GM23248 (cell line): ENCODE measurements at regions not wholly inside any gene's neighbourhood (a gene's known extent, or its start where the extent isn't known, plus 50 kb on each side); places are given as distances from the start of the nearest gene placed in this dataset.
A peak's percentile ranks its signal among the peaks of the same experiment; 100 is the strongest.

Source experiments
- DNase-seq: peaks from one replicate; pipeline ENCODE4 v3.0.0-alpha.2; 2015
- H2AFZ ChIP-seq: fragments of 200-600 bp; sonication (generic); 2 replicates; pipeline ENCODE4 v1.6.1; 2016; ENCODE audit warnings: antibody characterized with exemption
- H3F3A ChIP-seq: fragments of 200-600 bp; sonication (generic); 2 replicates; pipeline ENCODE4 v1.6.1; 2016; ENCODE audit warnings: mild to moderate bottlenecking, antibody characterized with exemption, mixed run types; ENCODE audit not compliant: insufficient read depth
- H3K27ac ChIP-seq: fragments of 200-600 bp; sonication (generic); 2 replicates; pipeline ENCODE4 v1.5.1; 2016; ENCODE audit warnings: mild to moderate bottlenecking
- H3K27me3 ChIP-seq: fragments of 200-600 bp; sonication (generic); replicated peaks from 2 replicates; pipeline ENCODE4 v1.6.1; 2016; ENCODE audit warnings: mild to moderate bottlenecking; ENCODE audit not compliant: insufficient read depth
- H3K36me3 ChIP-seq: fragments of 200-600 bp; sonication (generic); 2 replicates; pipeline ENCODE4 v1.6.1; 2016; ENCODE audit warnings: low read depth, mild to moderate bottlenecking
- H3K4me1 ChIP-seq: fragments of 200-600 bp; sonication (generic); 2 replicates; pipeline ENCODE4 v1.6.1; 2016; ENCODE audit warnings: mild to moderate bottlenecking; ENCODE audit not compliant: insufficient read depth
- H3K4me2 ChIP-seq: fragments of 200-600 bp; sonication (generic); one replicate; pipeline ENCODE4 v1.6.1; 2016; ENCODE audit warnings: mild to moderate bottlenecking; ENCODE audit not compliant: unreplicated experiment
- H3K4me3 ChIP-seq: fragments of 200-600 bp; sonication (generic); 2 replicates; pipeline ENCODE4 v1.5.1; 2016; ENCODE audit warnings: mild to moderate bottlenecking
- H3K79me2 ChIP-seq: fragments of 200-600 bp; sonication (generic); 2 replicates; pipeline ENCODE4 v1.6.1; 2016; ENCODE audit warnings: mild to moderate bottlenecking; ENCODE audit not compliant: insufficient read depth
- H3K9ac ChIP-seq: fragments of 200-600 bp; sonication (generic); 2 replicates; pipeline ENCODE4 v1.6.1; 2016; ENCODE audit warnings: mild to moderate bottlenecking
- H3K9me2 ChIP-seq: fragments of 200-600 bp; sonication (generic); 2 replicates; pipeline ENCODE4 v1.6.1; 2016; ENCODE audit warnings: mixed run types, mild to moderate bottlenecking, moderate library complexity; ENCODE audit not compliant: insufficient read depth
- H3K9me3 ChIP-seq: fragments of 200-600 bp; sonication (generic); one replicate; pipeline ENCODE4 v1.6.1; 2017; ENCODE audit warnings: low read depth
- H4K20me1 ChIP-seq: fragments of 200-600 bp; sonication (generic); 2 replicates; pipeline ENCODE4 v1.6.0; 2016; ENCODE audit not compliant: insufficient read depth
- EZH2 ChIP-seq: fragments of 200-600 bp; sonication (generic); IDR thresholded peaks from 2 replicates; pipeline ENCODE4 v1.6.1; 2018; ENCODE audit warnings: antibody characterized with exemption, mild to moderate bottlenecking; ENCODE audit not compliant: insufficient read depth, poor library complexity, severe bottlenecking
- EZH2phosphoT487 ChIP-seq: fragments of 200-600 bp; sonication (generic); IDR thresholded peaks from 2 replicates; pipeline ENCODE4 v1.6.1; 2018; ENCODE audit warnings: antibody characterized with exemption, moderate library complexity, mild to moderate bottlenecking, low read depth; ENCODE audit not compliant: insufficient read depth
- WGBS, 2 experiments: methylation state at CpG; one replicate each; pipeline ENCODE4 v1.1.6; 2015 to 2017; ENCODE audit warnings: low lambda C conversion rate in 2 of 2, low coverage in 1 of 2; ENCODE audit errors: missing lambda C conversion rate in 2 of 2; 5-methylcytosine and 5-hydroxymethylcytosine counted together
- in situ Hi-C: fragments of 300-500 bp; cut with MboI; formaldehyde crosslinking; loops from 2 replicates; pipeline ENCODE4 v1.15.0; 2020

- in situ Hi-C loops = no loop called here
Measured at GRCh38 chr3:177467247-177467985, 270.1 kb upstream of the TBL1XR1 start.

GRCh38 chr3:177468331-177468730 lies 271.0 kb upstream of the TBL1XR1 start:
- H3K4me2 ChIP-seq = peak overlapping the region; percentile 45
- no peaks in the 10 kb centered on the region for H3K36me3 ChIP-seq
- no peaks in the 10 kb centered on the region for H3K9me3 ChIP-seq
- in situ Hi-C loops = no loop called here
- no peaks in the 10 kb centered on the region for H3K27me3 ChIP-seq
- DNase-seq = peak; percentile 89
- no peak overlapping the region for H3K9ac ChIP-seq
- TF ChIP-seq EZH2 (no peak), EZH2phosphoT487 (0 out of 2 replicates have a peak, but pooled peaks have one; percentile 70)
- no peaks in the 10 kb centered on the region for H4K20me1 ChIP-seq
- H3K9me2 ChIP-seq = no peaks in the 10 kb centered on the region
- H2AFZ ChIP-seq = no peak overlapping the region
- peaks cover 37% of the 10 kb centered on the region; the same call in 1 of the 2 replicates for H3F3A ChIP-seq
- H3K4me1 ChIP-seq = peaks cover 66% of the 10 kb centered on the region
- no peak overlapping the region for H3K4me3 ChIP-seq
- H3K27ac ChIP-seq = peak overlapping the region; percentile 67
- H3K79me2 ChIP-seq = no peaks in the 10 kb centered on the region

More at GRCh38 chr3:177467247-177467985, 270.1 kb upstream of the TBL1XR1 start:
- no peak for DNase-seq
- H3K4me3 ChIP-seq = no peak overlapping the region
- H3K4me2 ChIP-seq = no peak overlapping the region
- WGBS, 2 experiments = 97 to 98% methylated on average over 5 of the region's 5 CpGs
- peaks cover 66% of the 10 kb centered on the region for H3K4me1 ChIP-seq
- H3K27ac ChIP-seq = no peak overlapping the region
- H3K36me3 ChIP-seq = no peaks in the 10 kb centered on the region
- no peaks in the 10 kb centered on the region for H3K9me3 ChIP-seq
- H3K9me2 ChIP-seq = no peaks in the 10 kb centered on the region
- H2AFZ ChIP-seq = no peak overlapping the region
- no peaks in the 10 kb centered on the region for H3K79me2 ChIP-seq
- no peak overlapping the region for H3K9ac ChIP-seq
- no peak for TF ChIP-seq EZH2phosphoT487
- no peak for TF ChIP-seq EZH2
- no peaks in the 10 kb centered on the region for H4K20me1 ChIP-seq
- H3F3A ChIP-seq = peaks cover 37% of the 10 kb centered on the region; the same call in 1 of the 2 replicates
- H3K27me3 ChIP-seq = no peaks in the 10 kb centered on the region

- H3K9me3 ChIP-seq = no peaks in the 10 kb centered on the region
- 91 to 95% methylated on average over 1 of the region's 1 CpG for WGBS, 2 experiments
- peak overlapping the region; percentile 67 for H3K27ac ChIP-seq
- no peak overlapping the region for H2AFZ ChIP-seq
- TF ChIP-seq EZH2 = no peak
- no peak for TF ChIP-seq EZH2phosphoT487
- DNase-seq = peak; percentile 74
- no peaks in the 10 kb centered on the region for H3K79me2 ChIP-seq
- H4K20me1 ChIP-seq = no peaks in the 10 kb centered on the region
- no peak overlapping the region for H3K4me3 ChIP-seq
- H3K9ac ChIP-seq = no peak overlapping the region
- in situ Hi-C loops = no loop called here
- peaks cover 61% of the 10 kb centered on the region for H3K4me1 ChIP-seq
- no peaks in the 10 kb centered on the region for H3K36me3 ChIP-seq
- H3F3A ChIP-seq = peaks cover 37% of the 10 kb centered on the region; the same call in 1 of the 2 replicates
- H3K9me2 ChIP-seq = no peaks in the 10 kb centered on the region
- peak overlapping the region; percentile 45 for H3K4me2 ChIP-seq
- H3K27me3 ChIP-seq = no peaks in the 10 kb centered on the region
Measured at GRCh38 chr3:177468816-177469215, 271.5 kb upstream of the TBL1XR1 start.

GRCh38 chr3:177469216-177469615 lies 271.9 kb upstream of the TBL1XR1 start:
- no peaks in the 10 kb centered on the region for H3K27me3 ChIP-seq
- no peak overlapping the region for H3K4me2 ChIP-seq
- peaks cover 37% of the 10 kb centered on the region; the same call in 1 of the 2 replicates for H3F3A ChIP-seq
- TF ChIP-seq EZH2 = no peak
- TF ChIP-seq EZH2phosphoT487 = no peak
- in situ Hi-C loops = no loop called here
- no peaks in the 10 kb centered on the region for H3K79me2 ChIP-seq
- H3K9me3 ChIP-seq = no peaks in the 10 kb centered on the region
- DNase-seq = no peak
- H2AFZ ChIP-seq = no peak overlapping the region
- no peaks in the 10 kb centered on the region for H3K9me2 ChIP-seq
- 94 to 100% methylated on average over 3 of the region's 3 CpGs for WGBS, 2 experiments
- H3K4me1 ChIP-seq = peaks cover 57% of the 10 kb centered on the region
- H3K27ac ChIP-seq = peak overlapping the region; percentile 67
- H3K4me3 ChIP-seq = no peak overlapping the region
- H3K36me3 ChIP-seq = no peaks in the 10 kb centered on the region
- H3K9ac ChIP-seq = no peak overlapping the region
- H4K20me1 ChIP-seq = no peaks in the 10 kb centered on the region
